ENCODE measurements at regions not wholly inside any gene's neighbourhood (a gene's known extent, or its start where the extent isn't known, plus 50 kb on each side); places are given as distances from the start of the nearest gene placed in this dataset.
A peak's percentile ranks its signal among the peaks of the same experiment; 100 is the strongest.

- H3K9me3 Mint-ChIP-seq: no peaks in the 10 kb centered on the region
- peaks cover 3 to 8% of the 10 kb centered on the region in 2 donors for H3K27me3 Mint-ChIP-seq (ENCODE audit: low read depth in 2 of 2)
- H3K4me1 Mint-ChIP-seq: no peaks in the 10 kb centered on the region
- H3K9me3 ChIP-seq (ENCODE audit: control insufficient read depth, insufficient read depth, low read length): peaks cover 3% of the 10 kb centered on the region
- no peaks in the 10 kb centered on the region for H3K36me3 Mint-ChIP-seq
- TF ChIP-seq, protein P1, sequence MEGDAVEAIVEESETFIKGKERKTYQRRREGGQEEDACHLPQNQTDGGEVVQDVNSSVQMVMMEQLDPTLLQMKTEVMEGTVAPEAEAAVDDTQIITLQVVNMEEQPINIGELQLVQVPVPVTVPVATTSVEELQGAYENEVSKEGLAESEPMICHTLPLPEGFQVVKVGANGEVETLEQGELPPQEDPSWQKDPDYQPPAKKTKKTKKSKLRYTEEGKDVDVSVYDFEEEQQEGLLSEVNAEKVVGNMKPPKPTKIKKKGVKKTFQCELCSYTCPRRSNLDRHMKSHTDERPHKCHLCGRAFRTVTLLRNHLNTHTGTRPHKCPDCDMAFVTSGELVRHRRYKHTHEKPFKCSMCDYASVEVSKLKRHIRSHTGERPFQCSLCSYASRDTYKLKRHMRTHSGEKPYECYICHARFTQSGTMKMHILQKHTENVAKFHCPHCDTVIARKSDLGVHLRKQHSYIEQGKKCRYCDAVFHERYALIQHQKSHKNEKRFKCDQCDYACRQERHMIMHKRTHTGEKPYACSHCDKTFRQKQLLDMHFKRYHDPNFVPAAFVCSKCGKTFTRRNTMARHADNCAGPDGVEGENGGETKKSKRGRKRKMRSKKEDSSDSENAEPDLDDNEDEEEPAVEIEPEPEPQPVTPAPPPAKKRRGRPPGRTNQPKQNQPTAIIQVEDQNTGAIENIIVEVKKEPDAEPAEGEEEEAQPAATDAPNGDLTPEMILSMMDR (IDR thresholded peaks at IDR 0.05): no peak
- no peak overlapping the region for H3K4me3 Mint-ChIP-seq
- H3K27me3 ChIP-seq (ENCODE audit: control insufficient read depth, insufficient read depth, low read length): no peaks in the 10 kb centered on the region
- intact Hi-C loops (cut with micrococcal nuclease): no loop called here
- peaks cover under 1% of the 10 kb centered on the region for H3K4me1 ChIP-seq (ENCODE audit: control insufficient read depth, insufficient read depth, low read length)
- no peak overlapping the region for H3K4me3 ChIP-seq (ENCODE audit: low read length)
- DNase-seq (peak in 1 of 2 donors; percentile 10), ATAC-seq (no peak)
- no peaks in the 10 kb centered on the region for H3K36me3 ChIP-seq (ENCODE audit: control insufficient read depth, insufficient read depth, low read length)
- H3K27ac Mint-ChIP-seq: no peak overlapping the region
- 94% methylated on average over 35 of the region's 35 CpGs for WGBS (ENCODE audit: insufficient coverage)
- H3K27ac ChIP-seq (ENCODE audit: low read length): no peak overlapping the region
Observed at GRCh38 chr7:387132-388022, 97.4 kb downstream of the FOXL3 start.

GRCh38 chr7:388023-388960, 98.3 kb downstream of the FOXL3 start:
- Mint-ChIP-seq H3K4me3 (no peak overlapping the region), H3K27me3 (ENCODE audit: low read depth in 2 of 2) (no peaks in the 10 kb centered on the region)

GRCh38 chr7:388961-389701, 99.2 kb downstream of the FOXL3 start:
- intact Hi-C loops (cut with micrococcal nuclease): no loop called here
- no peak overlapping the region for H3K27ac ChIP-seq (ENCODE audit: low read length)
- H3K36me3 ChIP-seq (ENCODE audit: control insufficient read depth, insufficient read depth, low read length): no peaks in the 10 kb centered on the region
- H3K27me3 Mint-ChIP-seq (ENCODE audit: low read depth in 2 of 2): no peaks in the 10 kb centered on the region
- no peak overlapping the region for H3K4me3 Mint-ChIP-seq
- H3K9me3 Mint-ChIP-seq: no peaks in the 10 kb centered on the region
- no peak for ATAC-seq
- H3K4me1 ChIP-seq (ENCODE audit: control insufficient read depth, insufficient read depth, low read length): no peaks in the 10 kb centered on the region
- peak in 1 of 2 donors; percentile 12 for DNase-seq
- peaks cover 3% of the 10 kb centered on the region for H3K9me3 ChIP-seq (ENCODE audit: control insufficient read depth, insufficient read depth, low read length)
- H3K4me3 ChIP-seq (ENCODE audit: low read length): no peak overlapping the region
- TF ChIP-seq, protein P1 (IDR thresholded peaks at IDR 0.05): no peak
- no peaks in the 10 kb centered on the region for H3K27me3 ChIP-seq (ENCODE audit: control insufficient read depth, insufficient read depth, low read length)
- H3K4me1 Mint-ChIP-seq: no peaks in the 10 kb centered on the region
- 93% methylated on average over 31 of the region's 31 CpGs for WGBS (ENCODE audit: insufficient coverage)
- H3K27ac Mint-ChIP-seq: no peak overlapping the region
- no peaks in the 10 kb centered on the region for H3K36me3 Mint-ChIP-seq

More at GRCh38 chr7:388023-388960, 98.3 kb downstream of the FOXL3 start:
- H3K27ac ChIP-seq (ENCODE audit: low read length): no peak overlapping the region
- Mint-ChIP-seq H3K9me3 (no peaks in the 10 kb centered on the region), H3K27ac (no peak overlapping the region), H3K36me3 (no peaks in the 10 kb centered on the region), H3K4me1 (no peaks in the 10 kb centered on the region)
- 91% methylated on average over 40 of the region's 40 CpGs for WGBS (ENCODE audit: insufficient coverage)
- H3K4me1 ChIP-seq (ENCODE audit: control insufficient read depth, insufficient read depth, low read length): no peaks in the 10 kb centered on the region
- ATAC-seq: no peak
- TF ChIP-seq, protein P1 (IDR thresholded peaks at IDR 0.05): no peak
- peak in 1 of 2 donors; percentile 2 for DNase-seq
- H3K27me3 ChIP-seq (ENCODE audit: control insufficient read depth, insufficient read depth, low read length): no peaks in the 10 kb centered on the region
- H3K36me3 ChIP-seq (ENCODE audit: control insufficient read depth, insufficient read depth, low read length): no peaks in the 10 kb centered on the region
- intact Hi-C loops (cut with micrococcal nuclease): no loop called here
- H3K4me3 ChIP-seq (ENCODE audit: low read length): no peak overlapping the region
- peaks cover 3% of the 10 kb centered on the region for H3K9me3 ChIP-seq (ENCODE audit: control insufficient read depth, insufficient read depth, low read length)

All from natural killer cell (primary cell).